Vagina (tissue), 2 donors: ENCODE measurements at regions not wholly inside any gene's neighbourhood (a gene's known extent, or its start where the extent isn't known, plus 50 kb on each side); places are given as distances from the start of the nearest gene placed in this dataset.

Source experiments
- DNase-seq, 2 donors: peaks; one replicate each; pipeline ENCODE4 v3.0.0-alpha.2; 2017; ENCODE audit errors: extremely low spot score in 2 of 2
- H3K27ac ChIP-seq: fragments of 200-600 bp; sonication (generic); one replicate; pipeline ENCODE4 v1.5.1; 2019
- H3K27me3 ChIP-seq: fragments of 200-600 bp; sonication (generic); one replicate; pipeline ENCODE4 v1.5.1; 2019
- H3K36me3 ChIP-seq, 2 donors: fragments of 200-600 bp; sonication (generic); one replicate each; pipeline ENCODE4 v1.5.1; 2017 to 2019
- H3K4me1 ChIP-seq: fragments of 200-600 bp; sonication (generic); one replicate; pipeline ENCODE4 v1.5.1; 2019
- H3K4me3 ChIP-seq, 2 donors: fragments of 200-600 bp; sonication (generic); 1 replicate in 1 of 2; 2 replicates in 1 of 2; pipeline ENCODE4 v1.5.1; 2016 to 2019
- H3K9me3 ChIP-seq: fragments of 200-600 bp; sonication (generic); one replicate; pipeline ENCODE4 v1.5.1; 2019
- CTCF ChIP-seq, 3 experiments: fragments of 450-650 bp in 2 of 3; fragments of 200-600 bp in 1 of 3; sonication (generic) in 1 of 3; IDR thresholded peaks; one replicate each; pipeline ENCODE4 v1.5.1; 2017 to 2019; ENCODE audit warnings: antibody characterized with exemption in 3 of 3, mild to moderate bottlenecking in 2 of 3, moderate library complexity in 2 of 3
- POLR2A ChIP-seq, 2 donors: fragments of 450-650 bp; IDR thresholded peaks; one replicate each; pipeline ENCODE4 v1.6.1; 2017; ENCODE audit warnings: antibody characterized with exemption in 2 of 2, mild to moderate bottlenecking in 2 of 2, moderate library complexity in 2 of 2
- POLR2AphosphoS5 ChIP-seq, 2 donors: sonication (generic); formaldehyde crosslinking; IDR thresholded peaks; one replicate each; pipeline ENCODE4 v1.9.0; 2017; ENCODE audit warnings: antibody characterized with exemption in 2 of 2, mild to moderate bottlenecking in 2 of 2, low read depth in 1 of 2; ENCODE audit not compliant: insufficient read depth in 1 of 2
- intact Hi-C: fragments of 100-400 bp; cut with DNase I; formaldehyde crosslinking; loops from one replicate; pipeline ENCODE4 v1.15.1; 2023

GRCh38 chr1:81351864-81352263, 448.9 kb upstream of the ADGRL2 start:
- H3K36me3 ChIP-seq = no peaks in the 10 kb centered on the region
- no peak overlapping the region for H3K4me3 ChIP-seq
- no peak overlapping the region for H3K27ac ChIP-seq
- no peaks in the 10 kb centered on the region for H3K27me3 ChIP-seq
- intact Hi-C loops = no loop called here
- no peak for DNase-seq
- no peaks in the 10 kb centered on the region for H3K4me1 ChIP-seq
- no peaks in the 10 kb centered on the region for H3K9me3 ChIP-seq
- no peak for TF ChIP-seq POLR2A (IDR thresholded peaks at IDR 0.05)
- TF ChIP-seq POLR2AphosphoS5 (IDR thresholded peaks at IDR 0.05; ENCODE audit: insufficient read depth in 1 of 2, low read depth in 1 of 2) = no peak
- TF ChIP-seq CTCF (IDR thresholded peaks at IDR 0.05) = no peak

GRCh38 chr1:81349194-81349965, 451.4 kb upstream of the ADGRL2 start:
- DNase-seq = no peak
- no peaks in the 10 kb centered on the region for H3K27me3 ChIP-seq
- H3K4me1 ChIP-seq = no peaks in the 10 kb centered on the region
- H3K9me3 ChIP-seq = no peaks in the 10 kb centered on the region
- no peaks in the 10 kb centered on the region for H3K36me3 ChIP-seq
- intact Hi-C loops = no loop called here
- TF ChIP-seq POLR2AphosphoS5 (IDR thresholded peaks at IDR 0.05; ENCODE audit: insufficient read depth in 1 of 2, low read depth in 1 of 2) = no peak
- no peak for TF ChIP-seq POLR2A (IDR thresholded peaks at IDR 0.05)
- no peak for TF ChIP-seq CTCF (IDR thresholded peaks at IDR 0.05)
- H3K27ac ChIP-seq = no peak overlapping the region
- H3K4me3 ChIP-seq = no peak overlapping the region

- no peak overlapping the region for H3K4me3 ChIP-seq
- no peaks in the 10 kb centered on the region for H3K36me3 ChIP-seq
- H3K27ac ChIP-seq = no peak overlapping the region
- no peak for DNase-seq
- TF ChIP-seq POLR2A (IDR thresholded peaks at IDR 0.05) (no peak), CTCF (IDR thresholded peaks at IDR 0.05) (no peak), POLR2AphosphoS5 (IDR thresholded peaks at IDR 0.05; ENCODE audit: insufficient read depth in 1 of 2, low read depth in 1 of 2) (no peak)
- H3K4me1 ChIP-seq = no peaks in the 10 kb centered on the region
- H3K27me3 ChIP-seq = no peaks in the 10 kb centered on the region
- intact Hi-C loops = no loop called here
- no peaks in the 10 kb centered on the region for H3K9me3 ChIP-seq
Observed at GRCh38 chr1:81345110-81345509, 455.6 kb upstream of the ADGRL2 start.

GRCh38 chr1:81340239-81340638, 460.5 kb upstream of the ADGRL2 start:
- DNase-seq = no peak
- intact Hi-C loops = no loop called here

More at GRCh38 chr1:81340239-81340638, 460.5 kb upstream of the ADGRL2 start:
- Histone ChIP-seq H3K4me1 (no peaks in the 10 kb centered on the region), H3K36me3 (no peaks in the 10 kb centered on the region), H3K27me3 (no peaks in the 10 kb centered on the region), H3K4me3 (no peak overlapping the region), H3K9me3 (no peaks in the 10 kb centered on the region), H3K27ac (no peak overlapping the region)
- TF ChIP-seq POLR2AphosphoS5 (IDR thresholded peaks at IDR 0.05; ENCODE audit: insufficient read depth in 1 of 2, low read depth in 1 of 2) (no peak), CTCF (IDR thresholded peaks at IDR 0.05) (no peak), POLR2A (IDR thresholded peaks at IDR 0.05) (no peak)
